WTC11 (cell line): ENCODE measurements at regions not wholly inside any gene's neighbourhood (a gene's known extent, or its start where the extent isn't known, plus 50 kb on each side); places are given as distances from the start of the nearest gene placed in this dataset.

Source experiments
- ATAC-seq: fragments of 200-7000 bp; cut with Tn5 transposase; 2 replicates; pipeline ENCODE4 v1.10.0; 2021; ENCODE audit warnings: mild to moderate bottlenecking, moderate library complexity
- CTCF ChIA-PET: fragments of 300-600 bp; sonication (Branson Sonifier 250); formaldehyde crosslinking; loops from one replicate; lab custom pipeline; 2021; ENCODE audit warnings: antibody characterized with exemption; lab: Charles Lee
- POLR2A ChIA-PET: fragments of 350-600 bp; sonication (Branson Sonifier 250); formaldehyde crosslinking; loops from one replicate; lab custom pipeline; 2021; ENCODE audit warnings: antibody characterized with exemption; lab: Charles Lee
- DNase-seq: peaks from one replicate; pipeline ENCODE4 v3.0.0; 2021; ENCODE audit warnings: low spot score
- H3K27ac Mint-ChIP-seq: 2 replicates; pipeline ENCODE4 v1.8.0; 2021; ENCODE audit warnings: mixed read lengths
- H3K27me3 Mint-ChIP-seq: 2 replicates; pipeline ENCODE4 v1.8.0; 2021; ENCODE audit warnings: low read depth, mild to moderate bottlenecking, moderate library complexity, mixed read lengths
- H3K36me3 Mint-ChIP-seq: 2 replicates; pipeline ENCODE4 v1.8.0; 2021; ENCODE audit warnings: mixed read lengths
- H3K4me1 Mint-ChIP-seq: 2 replicates; pipeline ENCODE4 v1.8.0; 2022; ENCODE audit warnings: mixed read lengths
- H3K4me3 Mint-ChIP-seq: 2 replicates; pipeline ENCODE4 v1.8.0; 2021; ENCODE audit warnings: mild to moderate bottlenecking, moderate library complexity, mixed read lengths
- H3K9me3 Mint-ChIP-seq: 2 replicates; pipeline ENCODE4 v1.8.0; 2021; ENCODE audit warnings: mixed read lengths
- AFF4 ChIP-seq: sonication (generic); formaldehyde crosslinking; IDR thresholded peaks from 2 replicates; pipeline ENCODE4 v1.8.1; 2023; ENCODE audit warnings: mild to moderate bottlenecking, missing genetic modification reagents, borderline replicate concordance
- AR ChIP-seq: fragments of 250-450 bp; sonication (Bioruptor Pico); IDR thresholded peaks from 2 replicates; pipeline ENCODE4 v1.9.0; 2021; ENCODE audit warnings: mild to moderate bottlenecking
- ARID4B ChIP-seq: sonication (generic); formaldehyde crosslinking; IDR thresholded peaks from 2 replicates; pipeline ENCODE4 v1.8.0; 2023; ENCODE audit warnings: missing genetic modification reagents, mild to moderate bottlenecking, borderline replicate concordance
- ATF3 ChIP-seq: sonication (generic); formaldehyde crosslinking; conservative IDR thresholded peaks from 2 replicates; pipeline ENCODE4 v1.8.1; 2022; ENCODE audit warnings: mild to moderate bottlenecking, missing genetic modification reagents
- CREM ChIP-seq: sonication (generic); formaldehyde crosslinking; IDR thresholded peaks from 2 replicates; pipeline ENCODE4 v1.8.1; 2022; ENCODE audit warnings: mild to moderate bottlenecking, missing genetic modification reagents, moderate library complexity
- CTCF ChIP-seq: fragments of 200-600 bp; IDR thresholded peaks from 2 replicates; pipeline ENCODE4 v1.8.0; 2022; ENCODE audit warnings: antibody characterized with exemption
- IRF1 ChIP-seq: sonication (generic); formaldehyde crosslinking; IDR thresholded peaks from 2 replicates; pipeline ENCODE4 v1.8.0; 2023; ENCODE audit warnings: missing genetic modification reagents
- JUN ChIP-seq: sonication (generic); formaldehyde crosslinking; IDR thresholded peaks from 2 replicates; pipeline ENCODE4 v1.8.0; 2023; ENCODE audit warnings: mild to moderate bottlenecking, missing genetic modification reagents
- MXD4 ChIP-seq: fragments of 250-450 bp; sonication (Bioruptor Pico); IDR thresholded peaks from 2 replicates; pipeline ENCODE4 v1.8.0; 2021; ENCODE audit warnings: mild to moderate bottlenecking, moderate library complexity, borderline replicate concordance
- MYBL2 ChIP-seq: sonication (generic); formaldehyde crosslinking; IDR thresholded peaks from 2 replicates; pipeline ENCODE4 v1.8.1; 2023; ENCODE audit warnings: mild to moderate bottlenecking, moderate library complexity, missing genetic modification reagents
- RORB ChIP-seq: fragments of 250-450 bp; sonication (Bioruptor Pico); IDR thresholded peaks from 2 replicates; pipeline ENCODE4 v1.9.0; 2021; ENCODE audit warnings: mild to moderate bottlenecking
- SMAD3 ChIP-seq: sonication (generic); formaldehyde crosslinking; IDR thresholded peaks from 2 replicates; pipeline ENCODE4 v1.8.0; 2022; ENCODE audit warnings: missing genetic modification reagents, mild to moderate bottlenecking, borderline replicate concordance
- TEAD1 ChIP-seq: sonication (generic); formaldehyde crosslinking; IDR thresholded peaks from 2 replicates; pipeline ENCODE4 v1.8.0; 2022; ENCODE audit warnings: mild to moderate bottlenecking, missing genetic modification reagents
- ZBTB21 ChIP-seq: sonication (generic); formaldehyde crosslinking; IDR thresholded peaks from 2 replicates; pipeline ENCODE4 v1.8.1; 2023; ENCODE audit warnings: mild to moderate bottlenecking, missing genetic modification reagents, borderline replicate concordance
- ZNF121 ChIP-seq: sonication (generic); formaldehyde crosslinking; IDR thresholded peaks from 2 replicates; pipeline ENCODE4 v1.8.0; 2023; ENCODE audit warnings: missing genetic modification reagents
- ZNF416 ChIP-seq: fragments of 250-450 bp; sonication (Bioruptor Pico); IDR thresholded peaks from 2 replicates; pipeline ENCODE4 v1.9.0; 2021; ENCODE audit warnings: mild to moderate bottlenecking, inconsistent platforms
- TF ChIP-seq, protein P1 (sequence below): sonication (generic); formaldehyde crosslinking; IDR thresholded peaks from 2 replicates; pipeline ENCODE4 v1.8.0; 2022; ENCODE audit warnings: mild to moderate bottlenecking, missing genetic modification reagents
- TF ChIP-seq, protein P2 (sequence below): sonication (generic); formaldehyde crosslinking; IDR thresholded peaks from 2 replicates; pipeline ENCODE4 v1.8.1; 2023; ENCODE audit warnings: mild to moderate bottlenecking, missing genetic modification reagents, moderate library complexity

DNA sequence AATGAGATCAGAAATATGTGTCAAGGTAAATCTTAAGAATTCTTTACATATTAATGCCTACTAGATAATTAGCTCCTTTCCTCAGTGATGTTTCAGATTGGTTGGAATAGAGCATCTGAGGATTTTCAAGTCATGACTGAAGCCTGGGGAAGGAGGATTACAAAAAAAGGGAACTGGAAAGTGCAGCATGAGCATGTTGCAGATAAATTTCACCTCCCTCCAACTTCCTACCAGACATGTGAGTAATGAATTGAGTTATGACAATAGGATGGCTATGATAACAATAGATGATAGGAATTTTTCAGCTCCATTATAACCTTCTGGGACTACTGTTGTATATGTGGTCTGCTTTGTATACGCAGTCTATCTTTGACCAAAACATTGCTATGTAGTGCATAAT, 104.2 kb upstream of the RAB18 start (continued):
- TF ChIP-seq AR (CRISPR knock-in tag): no peak
- TF ChIP-seq JUN: no peak
- no peak for TF ChIP-seq TEAD1 (CRISPR knock-in tag)
- no peak for TF ChIP-seq RORB
- TF ChIP-seq MYBL2 (CRISPR knock-in tag): no peak
- TF ChIP-seq, all 79 proteins: peak for 0

DNA sequence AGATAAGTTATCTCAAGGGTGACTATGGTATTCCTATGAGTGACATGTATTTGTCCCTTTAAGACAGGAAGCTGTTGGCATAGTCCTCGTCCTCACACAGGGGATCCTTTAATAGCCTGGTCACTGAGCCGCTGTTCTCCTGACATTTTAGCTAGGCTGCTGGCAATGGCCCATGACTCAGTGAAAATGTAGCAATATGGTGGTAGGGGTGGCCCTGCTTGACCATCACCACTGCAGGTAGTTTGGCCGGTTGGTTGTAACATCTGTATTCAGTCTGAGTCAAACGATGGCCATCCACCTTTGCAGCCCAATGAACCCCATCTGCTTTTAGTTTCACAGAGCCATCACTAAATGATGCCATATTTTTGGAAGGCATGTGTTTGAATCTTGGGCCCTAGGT, 110.1 kb upstream of the RAB18 start:
- ATAC-seq: no peak
- Mint-ChIP-seq H3K9me3 (peaks cover 31% of the 10 kb centered on the region), H3K36me3 (peaks cover 7% of the 10 kb centered on the region; the same call in 1 of the 2 replicates), H3K27ac (no peak overlapping the region), H3K4me1 (peaks cover 14% of the 10 kb centered on the region), H3K27me3 (0 out of 2 replicates have a peak, but pooled peaks cover under 1% of the 10 kb centered on the region), H3K4me3 (no peak overlapping the region)
- DNase-seq: no peak
- TF ChIP-seq, protein P1, sequence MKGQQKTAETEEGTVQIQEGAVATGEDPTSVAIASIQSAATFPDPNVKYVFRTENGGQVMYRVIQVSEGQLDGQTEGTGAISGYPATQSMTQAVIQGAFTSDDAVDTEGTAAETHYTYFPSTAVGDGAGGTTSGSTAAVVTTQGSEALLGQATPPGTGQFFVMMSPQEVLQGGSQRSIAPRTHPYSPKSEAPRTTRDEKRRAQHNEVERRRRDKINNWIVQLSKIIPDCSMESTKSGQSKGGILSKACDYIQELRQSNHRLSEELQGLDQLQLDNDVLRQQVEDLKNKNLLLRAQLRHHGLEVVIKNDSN: no peak
- TF ChIP-seq AFF4: no peak
- TF ChIP-seq IRF1: no peak
- TF ChIP-seq ARID4B (CRISPR knock-in tag): no peak
- CTCF ChIA-PET: no interaction called here
- POLR2A ChIA-PET: no interaction called here

GRCh38 chr10:27392606-27393005, 111.5 kb upstream of the RAB18 start:
- H3K9me3 Mint-ChIP-seq: peaks cover 31% of the 10 kb centered on the region
- no peak for TF ChIP-seq CTCF
- no peak for TF ChIP-seq CREM (CRISPR knock-in tag)
- TF ChIP-seq SMAD3 (CRISPR knock-in tag): no peak
- TF ChIP-seq ZNF121 (CRISPR knock-in tag): no peak
- TF ChIP-seq ZBTB21: no peak
- no peak for TF ChIP-seq MXD4 (CRISPR knock-in tag)
- TF ChIP-seq, protein P2, sequence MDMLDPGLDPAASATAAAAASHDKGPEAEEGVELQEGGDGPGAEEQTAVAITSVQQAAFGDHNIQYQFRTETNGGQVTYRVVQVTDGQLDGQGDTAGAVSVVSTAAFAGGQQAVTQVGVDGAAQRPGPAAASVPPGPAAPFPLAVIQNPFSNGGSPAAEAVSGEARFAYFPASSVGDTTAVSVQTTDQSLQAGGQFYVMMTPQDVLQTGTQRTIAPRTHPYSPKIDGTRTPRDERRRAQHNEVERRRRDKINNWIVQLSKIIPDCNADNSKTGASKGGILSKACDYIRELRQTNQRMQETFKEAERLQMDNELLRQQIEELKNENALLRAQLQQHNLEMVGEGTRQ (CRISPR knock-in tag): no peak
- TF ChIP-seq ATF3 (CRISPR knock-in tag): no peak
- TF ChIP-seq ZNF416: no peak

More at GRCh38 chr10:27392606-27393005, 111.5 kb upstream of the RAB18 start:
- POLR2A ChIA-PET: no interaction called here
- no peak for DNase-seq
- H3K4me3 Mint-ChIP-seq: no peak overlapping the region
- no peak overlapping the region for H3K27ac Mint-ChIP-seq
- ATAC-seq: no peak
- peaks cover 18% of the 10 kb centered on the region for H3K4me1 Mint-ChIP-seq
- H3K36me3 Mint-ChIP-seq: peaks cover 7% of the 10 kb centered on the region; the same call in 1 of the 2 replicates
- CTCF ChIA-PET: no interaction called here
- H3K27me3 Mint-ChIP-seq: peaks cover 6% of the 10 kb centered on the region; the same call in 1 of the 2 replicates
